GM12875 (cell line): ENCODE measurements at regions not wholly inside any gene's neighbourhood (a gene's known extent, or its start where the extent isn't known, plus 50 kb on each side); places are given as distances from the start of the nearest gene placed in this dataset.

ENCODE experiments used
- H3K4me3 ChIP-seq: one replicate; pipeline ENCODE4 v1.5.1; 2011; ENCODE audit warnings: low read depth, low read length, control low read depth
- TF ChIP-seq, protein P1 (sequence below): IDR thresholded peaks from 2 replicates; pipeline ENCODE4 v1.5.1; 2011; ENCODE audit warnings: low read depth, mild to moderate bottlenecking, control low read depth, inconsistent platforms, low read length, moderate library complexity, borderline replicate concordance; ENCODE audit not compliant: insufficient read depth

- H3K4me3 ChIP-seq = no peak overlapping the region
- TF ChIP-seq, protein P1, sequence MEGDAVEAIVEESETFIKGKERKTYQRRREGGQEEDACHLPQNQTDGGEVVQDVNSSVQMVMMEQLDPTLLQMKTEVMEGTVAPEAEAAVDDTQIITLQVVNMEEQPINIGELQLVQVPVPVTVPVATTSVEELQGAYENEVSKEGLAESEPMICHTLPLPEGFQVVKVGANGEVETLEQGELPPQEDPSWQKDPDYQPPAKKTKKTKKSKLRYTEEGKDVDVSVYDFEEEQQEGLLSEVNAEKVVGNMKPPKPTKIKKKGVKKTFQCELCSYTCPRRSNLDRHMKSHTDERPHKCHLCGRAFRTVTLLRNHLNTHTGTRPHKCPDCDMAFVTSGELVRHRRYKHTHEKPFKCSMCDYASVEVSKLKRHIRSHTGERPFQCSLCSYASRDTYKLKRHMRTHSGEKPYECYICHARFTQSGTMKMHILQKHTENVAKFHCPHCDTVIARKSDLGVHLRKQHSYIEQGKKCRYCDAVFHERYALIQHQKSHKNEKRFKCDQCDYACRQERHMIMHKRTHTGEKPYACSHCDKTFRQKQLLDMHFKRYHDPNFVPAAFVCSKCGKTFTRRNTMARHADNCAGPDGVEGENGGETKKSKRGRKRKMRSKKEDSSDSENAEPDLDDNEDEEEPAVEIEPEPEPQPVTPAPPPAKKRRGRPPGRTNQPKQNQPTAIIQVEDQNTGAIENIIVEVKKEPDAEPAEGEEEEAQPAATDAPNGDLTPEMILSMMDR = no peak
Measured at GRCh38 chr3:147713234-147714133, 304.3 kb downstream of the ZIC1 start.

- TF ChIP-seq, protein P1 = no peak
- no peak overlapping the region for H3K4me3 ChIP-seq
Measured at GRCh38 chr3:147729641-147730040, 320.5 kb downstream of the ZIC1 start.

DNA sequence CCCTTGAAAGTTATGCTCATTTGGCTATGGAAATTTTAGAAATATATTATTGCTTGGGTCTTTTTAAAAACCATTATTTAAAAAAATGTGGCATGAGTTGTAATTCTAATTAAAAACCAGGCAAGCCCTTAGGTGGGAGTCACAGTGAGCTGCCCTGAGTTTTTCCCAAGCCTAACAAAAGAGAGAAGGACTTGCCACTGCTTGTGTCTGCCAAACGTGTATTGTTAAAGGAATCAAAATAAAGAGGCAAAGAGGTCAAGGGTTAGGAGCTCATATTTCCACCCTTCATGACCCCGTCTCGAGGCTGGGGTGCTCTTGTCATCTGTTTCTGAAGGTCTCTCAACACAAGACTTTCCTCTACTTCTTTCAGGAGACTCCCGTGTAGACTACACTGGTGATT lies 321.1 kb downstream of the ZIC1 start:
- TF ChIP-seq, protein P1 = no peak

DNA sequence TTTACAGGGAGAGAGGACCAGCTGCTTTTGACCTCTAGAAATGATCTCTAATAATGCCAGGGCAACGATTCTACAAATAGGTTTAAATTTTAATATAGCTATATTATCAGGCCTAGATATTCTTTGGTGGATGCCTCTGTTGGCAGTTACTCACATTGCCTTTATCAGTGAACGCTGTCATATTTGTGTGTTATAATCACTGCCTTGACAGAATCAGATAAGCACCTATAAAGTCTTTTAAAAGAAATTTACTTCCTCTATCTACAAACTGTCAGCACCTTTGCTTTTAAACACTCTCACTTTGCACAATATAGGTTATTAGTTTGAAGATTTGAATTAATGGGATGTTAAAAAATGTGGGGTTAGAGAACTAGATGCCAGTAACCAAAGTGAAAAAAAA lies 324.1 kb downstream of the ZIC1 start:
- TF ChIP-seq, protein P1 = no peak
- H3K4me3 ChIP-seq = no peak overlapping the region

More for the DNA sequence above, 321.1 kb downstream of the ZIC1 start:
- H3K4me3 ChIP-seq = no peak overlapping the region

GRCh38 chr3:147735616-147736015 lies 326.5 kb downstream of the ZIC1 start:
- no peak overlapping the region for H3K4me3 ChIP-seq
- TF ChIP-seq, protein P1 = no peak

DNA sequence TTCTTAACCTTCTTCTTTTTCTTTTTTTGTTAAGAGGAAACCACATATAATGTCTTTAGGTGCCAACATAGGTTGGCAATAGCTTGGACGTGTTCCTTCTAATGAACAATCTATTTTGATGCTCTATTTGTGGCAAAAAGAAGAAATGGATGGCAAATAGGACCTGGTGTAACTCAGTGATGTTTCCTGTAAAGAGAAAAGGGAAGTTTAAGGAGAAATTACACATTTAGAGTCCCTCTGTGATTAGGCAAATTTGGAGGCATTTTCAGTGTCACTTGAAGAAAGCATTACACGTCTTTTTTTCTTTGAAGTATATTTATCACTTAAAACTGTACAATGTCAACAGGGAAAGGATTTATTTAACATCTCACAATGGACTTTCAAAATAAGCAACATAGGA lies 327.1 kb downstream of the ZIC1 start:
- TF ChIP-seq, protein P1 = no peak
- H3K4me3 ChIP-seq = no peak overlapping the region

DNA sequence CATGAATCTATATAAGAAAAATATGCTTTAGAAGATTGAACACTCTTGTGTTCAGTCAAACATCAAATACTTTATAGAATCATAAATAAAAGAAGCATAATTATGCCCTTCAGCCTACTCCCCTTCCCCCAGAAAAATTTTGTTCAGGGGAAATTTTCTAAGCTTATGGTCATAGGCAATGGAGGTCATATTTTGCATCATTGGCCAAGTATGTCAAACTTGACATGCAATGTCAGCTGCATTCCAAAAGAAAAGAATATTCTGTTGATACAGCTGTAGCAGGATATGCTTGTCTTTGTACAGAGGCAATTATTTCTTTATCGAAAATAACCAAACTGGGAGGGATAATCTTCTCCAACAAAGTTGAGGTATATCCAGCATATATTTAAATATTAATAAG lies 328.2 kb downstream of the ZIC1 start:
- no peak overlapping the region for H3K4me3 ChIP-seq
- TF ChIP-seq, protein P1 = no peak
